ENCODE measurements at regions not wholly inside any gene's neighbourhood (a gene's known extent, or its start where the extent isn't known, plus 50 kb on each side); places are given as distances from the start of the nearest gene placed in this dataset.

DNA sequence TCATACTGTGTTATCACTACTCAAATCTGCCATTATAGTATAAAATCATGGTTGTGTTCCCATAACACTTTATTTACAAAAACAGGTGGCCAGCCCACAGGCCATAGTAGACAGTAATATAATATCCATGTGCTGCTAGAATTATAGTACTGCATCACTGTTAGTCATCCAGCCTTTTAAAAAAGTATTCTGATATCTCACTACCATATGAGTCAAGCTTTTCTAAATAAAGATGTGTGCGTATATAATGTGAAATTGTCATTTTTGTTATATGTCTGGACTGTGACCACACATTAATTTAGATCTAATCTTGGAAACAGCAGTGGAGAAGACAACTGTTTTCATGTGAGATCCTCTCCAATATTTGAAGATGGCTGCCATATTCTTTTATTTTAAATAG is 1049.1 kb upstream of the GOT2 start:
- TF ChIP-seq EZH2 (optimal IDR thresholded peaks at IDR 0.05; ENCODE audit: low read depth, low read length) (no peak), EZH2phosphoT487 (IDR thresholded peaks at IDR 0.05; ENCODE audit: low read length) (no peak)
- TF ChIP-seq, protein P1, sequence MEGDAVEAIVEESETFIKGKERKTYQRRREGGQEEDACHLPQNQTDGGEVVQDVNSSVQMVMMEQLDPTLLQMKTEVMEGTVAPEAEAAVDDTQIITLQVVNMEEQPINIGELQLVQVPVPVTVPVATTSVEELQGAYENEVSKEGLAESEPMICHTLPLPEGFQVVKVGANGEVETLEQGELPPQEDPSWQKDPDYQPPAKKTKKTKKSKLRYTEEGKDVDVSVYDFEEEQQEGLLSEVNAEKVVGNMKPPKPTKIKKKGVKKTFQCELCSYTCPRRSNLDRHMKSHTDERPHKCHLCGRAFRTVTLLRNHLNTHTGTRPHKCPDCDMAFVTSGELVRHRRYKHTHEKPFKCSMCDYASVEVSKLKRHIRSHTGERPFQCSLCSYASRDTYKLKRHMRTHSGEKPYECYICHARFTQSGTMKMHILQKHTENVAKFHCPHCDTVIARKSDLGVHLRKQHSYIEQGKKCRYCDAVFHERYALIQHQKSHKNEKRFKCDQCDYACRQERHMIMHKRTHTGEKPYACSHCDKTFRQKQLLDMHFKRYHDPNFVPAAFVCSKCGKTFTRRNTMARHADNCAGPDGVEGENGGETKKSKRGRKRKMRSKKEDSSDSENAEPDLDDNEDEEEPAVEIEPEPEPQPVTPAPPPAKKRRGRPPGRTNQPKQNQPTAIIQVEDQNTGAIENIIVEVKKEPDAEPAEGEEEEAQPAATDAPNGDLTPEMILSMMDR (IDR thresholded peaks at IDR 0.05; ENCODE audit: low read length) = no peak
- Histone ChIP-seq H3K4me2 (ENCODE audit: low read depth, low read length) (no peak overlapping the region), H3K4me3 (ENCODE audit: low read length) (no peak overlapping the region), H3K27ac (ENCODE audit: low read length) (no peak overlapping the region), H2AFZ (ENCODE audit: low read length) (no peak overlapping the region), H3K4me1 (ENCODE audit: low read length) (no peaks in the 10 kb centered on the region), H3K9me3 (replicated peaks; ENCODE audit: insufficient read depth, low read length) (no peaks in the 10 kb centered on the region), H3K36me3 (replicated peaks; ENCODE audit: insufficient read depth, low read length) (no peaks in the 10 kb centered on the region), H4K20me1 (ENCODE audit: insufficient read depth, low read length) (no peaks in the 10 kb centered on the region), H3K9me2 (replicated peaks; ENCODE audit: insufficient read depth, low read length) (no peaks in the 10 kb centered on the region), H3F3A (ENCODE audit: insufficient read depth, low read length) (no peaks in the 10 kb centered on the region), H3K27me3 (replicated peaks; ENCODE audit: insufficient read depth, low read length) (no peaks in the 10 kb centered on the region), H3K79me2 (ENCODE audit: low read length) (no peaks in the 10 kb centered on the region), H3K9ac (ENCODE audit: low read length) (no peak overlapping the region)
- no peak for DNase-seq

DNA sequence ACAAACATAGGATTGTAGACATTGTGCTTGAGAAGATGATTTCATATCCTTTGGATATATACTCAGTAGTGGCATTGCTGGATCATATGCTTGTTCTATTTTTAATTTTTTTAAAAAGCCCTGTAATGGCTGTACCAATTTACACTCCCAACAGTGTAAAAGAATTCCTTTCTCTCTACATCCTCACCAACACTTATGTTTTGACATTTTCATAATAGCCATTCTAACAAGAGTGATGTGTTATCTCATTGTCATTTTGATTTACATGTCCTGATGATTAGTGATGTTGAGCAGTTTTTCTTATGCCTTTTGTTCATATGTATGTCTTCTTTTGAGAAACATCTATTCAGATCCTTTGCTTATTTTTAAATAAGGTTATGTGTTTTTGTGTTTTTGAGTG is 1039.2 kb upstream of the GOT2 start:
- Histone ChIP-seq H4K20me1 (ENCODE audit: insufficient read depth, low read length) (no peaks in the 10 kb centered on the region), H3K27me3 (replicated peaks; ENCODE audit: insufficient read depth, low read length) (no peaks in the 10 kb centered on the region), H3K36me3 (replicated peaks; ENCODE audit: insufficient read depth, low read length) (no peaks in the 10 kb centered on the region), H3K79me2 (ENCODE audit: low read length) (no peaks in the 10 kb centered on the region), H3K27ac (ENCODE audit: low read length) (no peak overlapping the region), H3K4me1 (ENCODE audit: low read length) (no peaks in the 10 kb centered on the region), H3K4me2 (ENCODE audit: low read depth, low read length) (no peak overlapping the region), H3K9me2 (replicated peaks; ENCODE audit: insufficient read depth, low read length) (no peaks in the 10 kb centered on the region), H3F3A (ENCODE audit: insufficient read depth, low read length) (no peaks in the 10 kb centered on the region), H3K9me3 (replicated peaks; ENCODE audit: insufficient read depth, low read length) (no peaks in the 10 kb centered on the region), H3K9ac (ENCODE audit: low read length) (no peak overlapping the region), H3K4me3 (ENCODE audit: low read length) (no peak overlapping the region), H2AFZ (ENCODE audit: low read length) (no peak overlapping the region)
- TF ChIP-seq EZH2phosphoT487 (IDR thresholded peaks at IDR 0.05; ENCODE audit: low read length) = no peak
- TF ChIP-seq, protein P1 (IDR thresholded peaks at IDR 0.05; ENCODE audit: low read length) = no peak
- TF ChIP-seq EZH2 (optimal IDR thresholded peaks at IDR 0.05; ENCODE audit: low read depth, low read length) = no peak
- no peak for DNase-seq

DNA sequence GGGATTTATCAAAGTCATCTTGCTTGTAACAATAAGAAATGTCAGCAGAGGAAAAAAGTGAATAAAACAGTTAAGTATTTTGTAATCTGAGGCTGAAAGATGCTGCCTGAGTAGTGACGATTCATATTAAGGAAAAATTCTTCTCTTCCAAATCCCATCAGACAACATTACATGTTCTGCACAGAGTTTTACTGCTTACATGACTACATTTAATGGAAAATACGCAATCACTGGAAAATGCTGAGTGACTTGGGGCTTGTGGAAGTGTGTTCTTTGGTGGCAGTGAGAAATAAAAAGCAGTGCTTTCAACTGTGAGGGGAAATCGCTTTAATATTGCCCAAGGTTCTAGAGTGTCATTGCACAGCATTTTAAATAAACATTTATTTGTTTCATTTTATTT is 1025.2 kb upstream of the GOT2 start:
- no peak overlapping the region for H3K4me3 ChIP-seq (ENCODE audit: low read length)
- no peaks in the 10 kb centered on the region for H3K9me2 ChIP-seq (replicated peaks; ENCODE audit: insufficient read depth, low read length)
- H4K20me1 ChIP-seq (ENCODE audit: insufficient read depth, low read length) = no peaks in the 10 kb centered on the region
- H2AFZ ChIP-seq (ENCODE audit: low read length) = no peak overlapping the region
- H3K27me3 ChIP-seq (replicated peaks; ENCODE audit: insufficient read depth, low read length) = no peaks in the 10 kb centered on the region
- H3F3A ChIP-seq (ENCODE audit: insufficient read depth, low read length) = no peaks in the 10 kb centered on the region
- no peak for DNase-seq
- no peaks in the 10 kb centered on the region for H3K4me1 ChIP-seq (ENCODE audit: low read length)
- no peak overlapping the region for H3K9ac ChIP-seq (ENCODE audit: low read length)
- no peaks in the 10 kb centered on the region for H3K36me3 ChIP-seq (replicated peaks; ENCODE audit: insufficient read depth, low read length)
- H3K9me3 ChIP-seq (replicated peaks; ENCODE audit: insufficient read depth, low read length) = no peaks in the 10 kb centered on the region
- H3K79me2 ChIP-seq (ENCODE audit: low read length) = no peaks in the 10 kb centered on the region
- no peak for TF ChIP-seq EZH2 (optimal IDR thresholded peaks at IDR 0.05; ENCODE audit: low read depth, low read length)
- TF ChIP-seq EZH2phosphoT487 (IDR thresholded peaks at IDR 0.05; ENCODE audit: low read length) = no peak
- TF ChIP-seq, protein P1 (IDR thresholded peaks at IDR 0.05; ENCODE audit: low read length) = no peak
- H3K4me2 ChIP-seq (ENCODE audit: low read depth, low read length) = no peak overlapping the region
- no peak overlapping the region for H3K27ac ChIP-seq (ENCODE audit: low read length)
